ENCODE measurements at regions not wholly inside any gene's neighbourhood (a gene's known extent, or its start where the extent isn't known, plus 50 kb on each side); places are given as distances from the start of the nearest gene placed in this dataset.
A peak's percentile ranks its signal among the peaks of the same experiment; 100 is the strongest.

GRCh38 chr10:107443813-107444212 is 279.3 kb upstream of the SORCS1 start:
- DNase-seq: no peak

GRCh38 chr10:107443326-107443725 is 278.8 kb upstream of the SORCS1 start:
- DNase-seq: no peak

- DNase-seq: no peak
These were observed 277.6 kb upstream of the SORCS1 start for GRCh38 chr10:107442035-107442505.

- DNase-seq: no peak
These were observed 276.2 kb upstream of the SORCS1 start for GRCh38 chr10:107440741-107441140.

GRCh38 chr10:107437921-107438320 is 273.4 kb upstream of the SORCS1 start:
- no peak for DNase-seq

GRCh38 chr10:107436568-107436967 is 272.1 kb upstream of the SORCS1 start:
- DNase-seq: no peak

- no peak for DNase-seq
These were observed 270.3 kb upstream of the SORCS1 start for GRCh38 chr10:107434854-107435253.

GRCh38 chr10:107434201-107434600 is 269.7 kb upstream of the SORCS1 start:
- DNase-seq: no peak

GRCh38 chr10:107433605-107434004 is 269.1 kb upstream of the SORCS1 start:
- no peak for DNase-seq

- DNase-seq: no peak
These were observed 265.9 kb upstream of the SORCS1 start for GRCh38 chr10:107430446-107430845.

GRCh38 chr10:107427016-107427415 is 262.5 kb upstream of the SORCS1 start:
- no peak for DNase-seq

- DNase-seq: no peak
These were observed 261.5 kb upstream of the SORCS1 start for GRCh38 chr10:107425931-107426553.

- no peak for DNase-seq
These were observed 260.1 kb upstream of the SORCS1 start for GRCh38 chr10:107424628-107425027.

GRCh38 chr10:107423903-107424302 is 259.4 kb upstream of the SORCS1 start:
- DNase-seq: no peak

GRCh38 chr10:107422681-107423080 is 258.2 kb upstream of the SORCS1 start:
- no peak for DNase-seq

GRCh38 chr10:107420196-107420595 is 255.7 kb upstream of the SORCS1 start:
- no peak for DNase-seq

GRCh38 chr10:107418085-107418806 is 253.7 kb upstream of the SORCS1 start:
- no peak for DNase-seq

GRCh38 chr10:107417446-107417845 is 252.9 kb upstream of the SORCS1 start:
- DNase-seq: no peak

GRCh38 chr10:107415446-107415845 is 250.9 kb upstream of the SORCS1 start:
- DNase-seq: no peak

GRCh38 chr10:107413971-107414370 is 249.5 kb upstream of the SORCS1 start:
- no peak for DNase-seq

- DNase-seq: peak in 1 of 2 donors; percentile 7
These were observed 245.0 kb upstream of the SORCS1 start for GRCh38 chr10:107409522-107409921.

GRCh38 chr10:107398115-107398514 is 233.6 kb upstream of the SORCS1 start:
- DNase-seq: no peak

- DNase-seq: no peak
These were observed 227.4 kb upstream of the SORCS1 start for GRCh38 chr10:107391901-107392300.

- DNase-seq: no peak
These were observed 226.1 kb upstream of the SORCS1 start for GRCh38 chr10:107390563-107390962.
